ENCODE measurements at regions not wholly inside any gene's neighbourhood (a gene's known extent, or its start where the extent isn't known, plus 50 kb on each side); places are given as distances from the start of the nearest gene placed in this dataset.
A peak's percentile ranks its signal among the peaks of the same experiment; 100 is the strongest.

- no peak for ATAC-seq
- no peaks in the 10 kb centered on the region for H3K9me3 Mint-ChIP-seq
- DNase-seq, result no peak
- H3K4me3 Mint-ChIP-seq, result no peak overlapping the region
- H3K36me3 Mint-ChIP-seq, result peaks cover 0 to 36% (median 0%) of the 10 kb centered on the region in 3 donors
- no peaks in the 10 kb centered on the region for H3K27me3 Mint-ChIP-seq
- POLR2A ChIA-PET, result no interaction called here
- H3K4me1 Mint-ChIP-seq, result peaks cover 16 to 28% (median 23%) of the 10 kb centered on the region in 4 donors
- peak overlapping the region in 6 of 10 donors; percentile 2 to 62 (median 22) for H3K27ac Mint-ChIP-seq
Measured at GRCh38 chr6:34616227-34616585, 60.1 kb upstream of the SPDEF start.

GRCh38 chr6:34615574-34616226, 59.6 kb upstream of the SPDEF start:
- Mint-ChIP-seq H3K36me3 (peaks cover 0 to 36% (median 0%) of the 10 kb centered on the region in 3 donors), H3K27ac (peak overlapping the region in 1 of 10 donors; percentile 45), H3K4me1 (peaks cover 15 to 28% (median 23%) of the 10 kb centered on the region in 4 donors), H3K9me3 (no peaks in the 10 kb centered on the region), H3K27me3 (no peaks in the 10 kb centered on the region), H3K4me3 (no peak overlapping the region)
- ATAC-seq (no peak), DNase-seq (no peak)
- POLR2A ChIA-PET, result no interaction called here

GRCh38 chr6:34610819-34611477, 54.8 kb upstream of the SPDEF start:
- DNase-seq (no peak), ATAC-seq (no peak)
- peaks cover 4 to 14% (median 9%) of the 10 kb centered on the region in 4 donors for H3K4me1 Mint-ChIP-seq
- H3K27ac Mint-ChIP-seq, result peak overlapping the region in 6 of 10 donors; percentile 6 to 67 (median 28)
- H3K36me3 Mint-ChIP-seq, result peaks cover 0 to 39% (median 3%) of the 10 kb centered on the region in 3 donors
- POLR2A ChIA-PET, result interaction anchor here (0.6 kb wide), 1 partner anchor 81 kb away, joined by 3 read pairs; no protein-coding TSS in a partner anchor
- H3K4me3 Mint-ChIP-seq, result no peak overlapping the region
- H3K27me3 Mint-ChIP-seq, result no peaks in the 10 kb centered on the region
- H3K9me3 Mint-ChIP-seq, result no peaks in the 10 kb centered on the region

GRCh38 chr6:34608321-34609091, 52.4 kb upstream of the SPDEF start:
- H3K4me3 Mint-ChIP-seq, result no peak overlapping the region
- no peaks in the 10 kb centered on the region for H3K9me3 Mint-ChIP-seq
- H3K27ac Mint-ChIP-seq, result no peak overlapping the region
- H3K27me3 Mint-ChIP-seq, result no peaks in the 10 kb centered on the region
- peaks cover 0 to 46% (median 6%) of the 10 kb centered on the region in 3 donors for H3K36me3 Mint-ChIP-seq
- POLR2A ChIA-PET, result interaction anchor here (0.6 kb wide), 2 partner anchors 357 to 701 kb away, joined by 4 read pairs; no protein-coding TSS in a partner anchor
- no peak for DNase-seq
- H3K4me1 Mint-ChIP-seq, result peaks cover 5 to 19% (median 11%) of the 10 kb centered on the region in 4 donors
- ATAC-seq, result no peak

GRCh38 chr6:34606477-34607265, 50.5 kb upstream of the SPDEF start:
- no peak for DNase-seq
- H3K27me3 Mint-ChIP-seq, result no peaks in the 10 kb centered on the region
- POLR2A ChIA-PET, result interaction anchor here (0.6 kb wide), 1 partner anchor 34 kb away, joined by 3 read pairs; no protein-coding TSS in a partner anchor
- peak overlapping the region in 2 of 10 donors; percentile 5 to 57 for H3K27ac Mint-ChIP-seq
- H3K4me3 Mint-ChIP-seq, result no peak overlapping the region
- peaks cover 5 to 19% (median 12%) of the 10 kb centered on the region in 4 donors for H3K4me1 Mint-ChIP-seq
- H3K9me3 Mint-ChIP-seq, result no peaks in the 10 kb centered on the region
- ATAC-seq, result no peak
- H3K36me3 Mint-ChIP-seq, result peaks cover 0 to 50% (median 6%) of the 10 kb centered on the region in 3 donors

All from naive thymus-derived CD8-positive, alpha-beta T cell (primary cell).